Activated T-cell treated with anti-CD3 and anti-CD28 coated beads, Interleukin-2, amount 50 U/mL, for 72 hours (primary cell): ENCODE measurements at regions not wholly inside any gene's neighbourhood (a gene's known extent, or its start where the extent isn't known, plus 50 kb on each side); places are given as distances from the start of the nearest gene placed in this dataset.

Experiments used
- ATAC-seq, 2 donors: fragments of 150-1000 bp; cut with Tn5 transposase; replicated peaks in 1 of 2; 2 replicates each; pipeline ENCODE4 v1.10.0; 2021; ENCODE audit warnings: moderate library complexity in 2 of 2, mild to moderate bottlenecking in 1 of 2
- DNase-seq, 2 donors: peaks; one replicate each; pipeline ENCODE4 v3.0.0; 2021 to 2022; ENCODE audit warnings: mixed read lengths in 1 of 2
- H3K27ac Mint-ChIP-seq: one replicate; pipeline ENCODE4 v1.8.0; 2022; ENCODE audit warnings: mild to moderate bottlenecking, moderate library complexity, mixed read lengths
- H3K27me3 Mint-ChIP-seq: one replicate; pipeline ENCODE4 v1.8.0; 2022; ENCODE audit warnings: low read depth, mixed read lengths
- H3K36me3 Mint-ChIP-seq, 2 donors: one replicate each; pipeline ENCODE4 v1.8.0; 2022; ENCODE audit warnings: mixed read lengths in 2 of 2, mild to moderate bottlenecking in 1 of 2; ENCODE audit not compliant: insufficient read depth in 2 of 2
- H3K4me1 Mint-ChIP-seq: one replicate; pipeline ENCODE4 v1.8.0; 2022; ENCODE audit warnings: low read depth, mixed read lengths
- H3K4me3 Mint-ChIP-seq, 2 donors: one replicate each; pipeline ENCODE4 v1.8.0; 2022; ENCODE audit warnings: mild to moderate bottlenecking in 2 of 2, mixed read lengths in 2 of 2, moderate library complexity in 2 of 2
- H3K9me3 Mint-ChIP-seq, 2 donors: one replicate each; pipeline ENCODE4 v1.8.0; 2022; ENCODE audit warnings: mixed read lengths in 2 of 2

GRCh38 chr12:75888399-75888798, 143.2 kb downstream of the PHLDA1 start:
- DNase-seq (no peak), ATAC-seq (no peak)
- Mint-ChIP-seq H3K9me3 (no peaks in the 10 kb centered on the region), H3K27me3 (peaks cover 67% of the 10 kb centered on the region), H3K36me3 (no peaks in the 10 kb centered on the region), H3K27ac (no peak overlapping the region), H3K4me3 (no peak overlapping the region), H3K4me1 (peaks cover 13% of the 10 kb centered on the region)

- Mint-ChIP-seq H3K27ac (no peak overlapping the region), H3K36me3 (no peaks in the 10 kb centered on the region), H3K4me1 (peaks cover 13% of the 10 kb centered on the region), H3K9me3 (no peaks in the 10 kb centered on the region), H3K4me3 (no peak overlapping the region), H3K27me3 (peaks cover 70% of the 10 kb centered on the region)
- no peak for ATAC-seq
- DNase-seq, result no peak
Observed at GRCh38 chr12:75887979-75888378, 143.6 kb downstream of the PHLDA1 start.

- no peak for DNase-seq
- peaks cover 48% of the 10 kb centered on the region for H3K27me3 Mint-ChIP-seq
- H3K9me3 Mint-ChIP-seq, result no peaks in the 10 kb centered on the region
- no peaks in the 10 kb centered on the region for H3K36me3 Mint-ChIP-seq
- no peak for ATAC-seq
- H3K27ac Mint-ChIP-seq, result no peak overlapping the region
- H3K4me3 Mint-ChIP-seq, result no peak overlapping the region
- H3K4me1 Mint-ChIP-seq, result peaks cover 9% of the 10 kb centered on the region
Observed at GRCh38 chr12:75884465-75884985, 147.1 kb downstream of the PHLDA1 start.

GRCh38 chr12:75883241-75883640, 148.3 kb downstream of the PHLDA1 start:
- DNase-seq, result no peak
- no peak overlapping the region for H3K27ac Mint-ChIP-seq
- ATAC-seq, result no peak
- peaks cover 9% of the 10 kb centered on the region for H3K4me1 Mint-ChIP-seq
- peaks cover 48% of the 10 kb centered on the region for H3K27me3 Mint-ChIP-seq
- no peak overlapping the region for H3K4me3 Mint-ChIP-seq
- H3K9me3 Mint-ChIP-seq, result no peaks in the 10 kb centered on the region
- no peaks in the 10 kb centered on the region for H3K36me3 Mint-ChIP-seq

GRCh38 chr12:75882421-75882820, 149.2 kb downstream of the PHLDA1 start:
- ATAC-seq, result no peak
- Mint-ChIP-seq H3K9me3 (no peaks in the 10 kb centered on the region), H3K4me3 (no peak overlapping the region), H3K27ac (no peak overlapping the region), H3K27me3 (peaks cover 52% of the 10 kb centered on the region), H3K36me3 (no peaks in the 10 kb centered on the region), H3K4me1 (peaks cover 10% of the 10 kb centered on the region)
- no peak for DNase-seq

- Mint-ChIP-seq H3K27ac (no peak overlapping the region), H3K4me1 (peaks cover 15% of the 10 kb centered on the region), H3K9me3 (no peaks in the 10 kb centered on the region), H3K4me3 (no peak overlapping the region), H3K27me3 (peaks cover 51% of the 10 kb centered on the region), H3K36me3 (no peaks in the 10 kb centered on the region)
- ATAC-seq (no peak), DNase-seq (no peak)
Observed at GRCh38 chr12:75881920-75882319, 149.7 kb downstream of the PHLDA1 start.

- Mint-ChIP-seq H3K27me3 (peaks cover 41% of the 10 kb centered on the region), H3K36me3 (no peaks in the 10 kb centered on the region), H3K9me3 (peaks cover 0 to 4% of the 10 kb centered on the region in 2 donors), H3K27ac (no peak overlapping the region), H3K4me1 (peaks cover 11% of the 10 kb centered on the region), H3K4me3 (no peak overlapping the region)
- ATAC-seq (no peak), DNase-seq (no peak)
Observed at GRCh38 chr12:75877763-75878621, 153.6 kb downstream of the PHLDA1 start.

- no peaks in the 10 kb centered on the region for H3K36me3 Mint-ChIP-seq
- H3K4me1 Mint-ChIP-seq, result peaks cover 11% of the 10 kb centered on the region
- no peak overlapping the region for H3K4me3 Mint-ChIP-seq
- H3K27ac Mint-ChIP-seq, result no peak overlapping the region
- H3K27me3 Mint-ChIP-seq, result peaks cover 48% of the 10 kb centered on the region
- H3K9me3 Mint-ChIP-seq, result peaks cover 0 to 4% of the 10 kb centered on the region in 2 donors
- ATAC-seq (no peak), DNase-seq (no peak)
Observed at GRCh38 chr12:75876832-75877762, 154.5 kb downstream of the PHLDA1 start.

- H3K36me3 Mint-ChIP-seq, result no peaks in the 10 kb centered on the region
- DNase-seq (no peak), ATAC-seq (no peak)
- no peak overlapping the region for H3K4me3 Mint-ChIP-seq
- peaks cover 11% of the 10 kb centered on the region for H3K4me1 Mint-ChIP-seq
- H3K9me3 Mint-ChIP-seq, result peaks cover 0 to 4% of the 10 kb centered on the region in 2 donors
- no peak overlapping the region for H3K27ac Mint-ChIP-seq
- peaks cover 50% of the 10 kb centered on the region for H3K27me3 Mint-ChIP-seq
Observed at GRCh38 chr12:75874441-75874840, 157.1 kb downstream of the PHLDA1 start.

GRCh38 chr12:75872762-75873161, 158.8 kb downstream of the PHLDA1 start:
- Mint-ChIP-seq H3K36me3 (no peaks in the 10 kb centered on the region), H3K4me3 (no peak overlapping the region), H3K27me3 (peaks cover 35% of the 10 kb centered on the region), H3K27ac (no peak overlapping the region), H3K9me3 (peaks cover 0 to 4% of the 10 kb centered on the region in 2 donors), H3K4me1 (peaks cover 11% of the 10 kb centered on the region)
- DNase-seq (no peak), ATAC-seq (no peak)

GRCh38 chr12:75870878-75871277, 160.7 kb downstream of the PHLDA1 start:
- ATAC-seq (no peak), DNase-seq (no peak)
- Mint-ChIP-seq H3K4me3 (no peak overlapping the region), H3K27me3 (peaks cover 28% of the 10 kb centered on the region), H3K27ac (no peak overlapping the region), H3K9me3 (peaks cover 4 to 9% of the 10 kb centered on the region in 2 donors), H3K4me1 (no peaks in the 10 kb centered on the region), H3K36me3 (peaks cover 0 to 2% of the 10 kb centered on the region in 2 donors)

GRCh38 chr12:75868501-75868900, 163.1 kb downstream of the PHLDA1 start:
- Mint-ChIP-seq H3K27ac (no peak overlapping the region), H3K27me3 (peaks cover 21% of the 10 kb centered on the region), H3K4me1 (no peaks in the 10 kb centered on the region)

GRCh38 chr12:75865315-75865714, 166.3 kb downstream of the PHLDA1 start:
- DNase-seq (no peak), ATAC-seq (no peak)
- H3K9me3 Mint-ChIP-seq, result peaks cover 4 to 5% of the 10 kb centered on the region in 2 donors
- peaks cover 7% of the 10 kb centered on the region for H3K4me1 Mint-ChIP-seq
- H3K36me3 Mint-ChIP-seq, result peaks cover 0 to 2% of the 10 kb centered on the region in 2 donors
- H3K4me3 Mint-ChIP-seq, result no peak overlapping the region
- no peak overlapping the region for H3K27ac Mint-ChIP-seq
- H3K27me3 Mint-ChIP-seq, result peaks cover 4% of the 10 kb centered on the region

More at GRCh38 chr12:75868501-75868900, 163.1 kb downstream of the PHLDA1 start:
- Mint-ChIP-seq H3K9me3 (peaks cover 4 to 5% of the 10 kb centered on the region in 2 donors), H3K4me3 (no peak overlapping the region), H3K36me3 (peaks cover 0 to 2% of the 10 kb centered on the region in 2 donors)
- ATAC-seq (no peak), DNase-seq (no peak)
